ENCODE measurements at regions not wholly inside any gene's neighbourhood (a gene's known extent, or its start where the extent isn't known, plus 50 kb on each side); places are given as distances from the start of the nearest gene placed in this dataset.

GRCh38 chr4:160592258-160592657 is 1489.4 kb downstream of the RAPGEF2 start:
- no peak overlapping the region for H3K4me3 ChIP-seq (ENCODE audit: low read depth, poor library complexity, severe bottlenecking)
- TF ChIP-seq CTCF (IDR thresholded peaks at IDR 0.05) (no peak), POLR2A (IDR thresholded peaks at IDR 0.05) (no peak)
- DNase-seq (ENCODE audit: low spot score in 2 of 2), result no peak
- WGBS, 2 donors, result 46 to 58% methylated on average over 4 of the region's 4 CpGs
- intact Hi-C loops (cut with DNase I; ENCODE audit: low total_unique reads), result no loop called here

- DNase-seq (ENCODE audit: low spot score in 2 of 2), result no peak
- H3K4me3 ChIP-seq (ENCODE audit: low read depth, poor library complexity, severe bottlenecking), result no peak overlapping the region
- 56 to 71% methylated on average over 5 of the region's 5 CpGs for WGBS, 2 donors
- TF ChIP-seq CTCF (IDR thresholded peaks at IDR 0.05) (no peak), POLR2A (IDR thresholded peaks at IDR 0.05) (no peak)
- intact Hi-C loops (cut with DNase I; ENCODE audit: low total_unique reads), result no loop called here
These were observed 1492.8 kb downstream of the RAPGEF2 start for GRCh38 chr4:160595646-160596045.

GRCh38 chr4:160604541-160604940 is 1501.7 kb downstream of the RAPGEF2 start:
- no peak for DNase-seq (ENCODE audit: low spot score in 2 of 2)
- 78 to 86% methylated on average over 4 of the region's 4 CpGs for WGBS, 2 donors
- H3K4me3 ChIP-seq (ENCODE audit: low read depth, poor library complexity, severe bottlenecking), result no peak overlapping the region
- TF ChIP-seq CTCF (IDR thresholded peaks at IDR 0.05), result no peak
- no peak for TF ChIP-seq POLR2A (IDR thresholded peaks at IDR 0.05)
- intact Hi-C loops (cut with DNase I; ENCODE audit: low total_unique reads), result no loop called here

GRCh38 chr4:160611181-160611580 is 1508.3 kb downstream of the RAPGEF2 start:
- H3K4me3 ChIP-seq (ENCODE audit: low read depth, poor library complexity, severe bottlenecking), result no peak overlapping the region
- intact Hi-C loops (cut with DNase I; ENCODE audit: low total_unique reads), result no loop called here
- DNase-seq (ENCODE audit: low spot score in 2 of 2), result no peak
- TF ChIP-seq POLR2A (IDR thresholded peaks at IDR 0.05) (no peak), CTCF (IDR thresholded peaks at IDR 0.05) (no peak)
- 72 to 77% methylated on average over 3 of the region's 3 CpGs for WGBS, 2 donors

GRCh38 chr4:160631044-160631443 is 1528.2 kb downstream of the RAPGEF2 start:
- TF ChIP-seq POLR2A (IDR thresholded peaks at IDR 0.05) (no peak), CTCF (IDR thresholded peaks at IDR 0.05) (no peak)
- WGBS, 2 donors, result 81 to 84% methylated on average over 1 of the region's 1 CpG
- intact Hi-C loops (cut with DNase I; ENCODE audit: low total_unique reads), result no loop called here
- H3K4me3 ChIP-seq (ENCODE audit: low read depth, poor library complexity, severe bottlenecking), result no peak overlapping the region
- no peak for DNase-seq (ENCODE audit: low spot score in 2 of 2)

- DNase-seq (ENCODE audit: low spot score in 2 of 2), result no peak
- intact Hi-C loops (cut with DNase I; ENCODE audit: low total_unique reads), result no loop called here
- TF ChIP-seq CTCF (IDR thresholded peaks at IDR 0.05) (no peak), POLR2A (IDR thresholded peaks at IDR 0.05) (no peak)
- no peak overlapping the region for H3K4me3 ChIP-seq (ENCODE audit: low read depth, poor library complexity, severe bottlenecking)
- 86 to 93% methylated on average over 3 of the region's 3 CpGs for WGBS, 2 donors
These were observed 1511.0 kb downstream of the FSTL5 start for GRCh38 chr4:160652790-160653189.

All from lower leg skin (tissue), 4 donors.